ENCODE measurements at regions not wholly inside any gene's neighbourhood (a gene's known extent, or its start where the extent isn't known, plus 50 kb on each side); places are given as distances from the start of the nearest gene placed in this dataset.
A peak's percentile ranks its signal among the peaks of the same experiment; 100 is the strongest.

DNA sequence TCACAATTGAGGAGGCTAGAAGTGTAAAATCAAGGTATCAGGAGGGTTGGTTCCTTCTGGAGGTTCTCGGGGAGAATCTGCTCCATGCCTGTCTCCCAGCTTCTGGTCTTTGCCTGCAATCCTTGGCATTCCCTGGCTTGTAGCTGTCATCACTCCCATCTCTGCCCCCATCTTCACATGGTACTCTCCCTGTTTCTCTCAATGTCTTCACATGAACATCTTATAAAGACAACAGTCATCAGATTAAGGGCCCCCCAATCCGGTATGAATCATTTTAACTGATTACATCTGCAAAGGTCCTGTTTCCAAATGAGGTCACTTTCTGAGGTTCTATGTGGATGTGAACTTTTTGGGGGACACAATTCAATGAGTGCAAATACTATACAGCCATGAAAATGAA lies 113.0 kb upstream of the GALNT15 start:
- no peak for DNase-seq
- no peak for ATAC-seq
- H3K4me3 ChIP-seq = no peak overlapping the region
- H3K36me3 ChIP-seq = no peaks in the 10 kb centered on the region
- TF ChIP-seq, protein P1, sequence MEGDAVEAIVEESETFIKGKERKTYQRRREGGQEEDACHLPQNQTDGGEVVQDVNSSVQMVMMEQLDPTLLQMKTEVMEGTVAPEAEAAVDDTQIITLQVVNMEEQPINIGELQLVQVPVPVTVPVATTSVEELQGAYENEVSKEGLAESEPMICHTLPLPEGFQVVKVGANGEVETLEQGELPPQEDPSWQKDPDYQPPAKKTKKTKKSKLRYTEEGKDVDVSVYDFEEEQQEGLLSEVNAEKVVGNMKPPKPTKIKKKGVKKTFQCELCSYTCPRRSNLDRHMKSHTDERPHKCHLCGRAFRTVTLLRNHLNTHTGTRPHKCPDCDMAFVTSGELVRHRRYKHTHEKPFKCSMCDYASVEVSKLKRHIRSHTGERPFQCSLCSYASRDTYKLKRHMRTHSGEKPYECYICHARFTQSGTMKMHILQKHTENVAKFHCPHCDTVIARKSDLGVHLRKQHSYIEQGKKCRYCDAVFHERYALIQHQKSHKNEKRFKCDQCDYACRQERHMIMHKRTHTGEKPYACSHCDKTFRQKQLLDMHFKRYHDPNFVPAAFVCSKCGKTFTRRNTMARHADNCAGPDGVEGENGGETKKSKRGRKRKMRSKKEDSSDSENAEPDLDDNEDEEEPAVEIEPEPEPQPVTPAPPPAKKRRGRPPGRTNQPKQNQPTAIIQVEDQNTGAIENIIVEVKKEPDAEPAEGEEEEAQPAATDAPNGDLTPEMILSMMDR (IDR thresholded peaks at IDR 0.05) = no peak
- H3K9me3 ChIP-seq = no peaks in the 10 kb centered on the region
- H3K27ac ChIP-seq = peak overlapping the region; percentile 70
- intact Hi-C loops (cut with DNase I) = no loop called here
- no peaks in the 10 kb centered on the region for H3K27me3 ChIP-seq (ENCODE audit: low read depth)
- H3K4me1 ChIP-seq = peaks cover 38% of the 10 kb centered on the region

DNA sequence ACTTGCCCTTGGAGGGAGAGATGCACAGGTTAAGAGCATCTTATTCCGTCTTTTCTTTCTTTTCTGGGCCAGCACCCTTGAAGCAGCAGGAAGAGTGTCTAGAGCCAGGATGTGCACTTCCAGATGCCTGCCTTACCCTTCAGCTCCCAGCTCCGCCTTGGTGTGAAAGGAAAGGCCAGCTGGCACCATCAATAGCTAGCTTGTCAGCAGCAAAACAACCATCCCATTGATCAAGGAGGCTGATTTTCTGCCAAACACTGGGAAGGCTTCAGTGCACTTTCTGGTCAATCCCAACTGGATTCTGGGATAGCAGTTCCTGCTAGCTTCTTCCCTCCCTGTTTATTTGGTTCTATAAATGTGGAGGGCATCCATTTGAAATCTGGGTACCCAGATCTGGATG lies 110.9 kb upstream of the GALNT15 start:
- H3K9me3 ChIP-seq = no peaks in the 10 kb centered on the region
- H3K27me3 ChIP-seq (ENCODE audit: low read depth) = no peaks in the 10 kb centered on the region
- intact Hi-C loops (cut with DNase I) = no loop called here
- H3K4me3 ChIP-seq = no peak overlapping the region
- H3K4me1 ChIP-seq = peaks cover 42% of the 10 kb centered on the region
- DNase-seq = no peak
- no peak for ATAC-seq
- no peak overlapping the region for H3K27ac ChIP-seq
- TF ChIP-seq, protein P1 (IDR thresholded peaks at IDR 0.05) = no peak
- H3K36me3 ChIP-seq = no peaks in the 10 kb centered on the region

- Histone ChIP-seq H3K27me3 (ENCODE audit: low read depth) (no peaks in the 10 kb centered on the region), H3K4me1 (peaks cover 38% of the 10 kb centered on the region), H3K27ac (peak overlapping the region; percentile 55), H3K9me3 (no peaks in the 10 kb centered on the region), H3K4me3 (no peak overlapping the region), H3K36me3 (no peaks in the 10 kb centered on the region)
- intact Hi-C loops (cut with DNase I) = no loop called here
- DNase-seq (no peak), ATAC-seq (peak in 1 of 2 donors; percentile 7)
- TF ChIP-seq, protein P1 (IDR thresholded peaks at IDR 0.05) = no peak
Observed at GRCh38 chr3:16064642-16065414, 109.7 kb upstream of the GALNT15 start.

DNA sequence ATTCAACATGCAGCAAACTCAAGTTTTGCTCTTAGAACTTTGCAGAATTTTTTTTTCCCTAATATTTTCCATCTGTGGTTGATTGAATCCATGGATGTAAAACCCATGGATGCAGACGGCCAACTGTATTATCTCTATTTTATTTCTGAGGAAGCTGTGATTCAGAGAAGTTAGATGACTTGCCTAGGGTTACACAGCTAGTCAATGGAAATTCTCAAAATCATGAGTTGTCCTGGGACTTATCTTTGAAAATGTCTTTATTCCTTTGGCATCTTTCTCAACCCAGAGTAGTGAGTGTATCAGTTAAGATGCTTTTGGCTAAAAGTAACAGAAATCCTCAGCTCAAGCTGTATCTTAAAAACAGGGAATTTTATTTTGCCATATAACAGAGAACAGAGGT lies 107.9 kb upstream of the GALNT15 start:
- intact Hi-C loops (cut with DNase I) = no loop called here
- Histone ChIP-seq H3K27me3 (ENCODE audit: low read depth) (no peaks in the 10 kb centered on the region), H3K36me3 (no peaks in the 10 kb centered on the region), H3K9me3 (no peaks in the 10 kb centered on the region), H3K4me1 (peaks cover 25% of the 10 kb centered on the region), H3K4me3 (no peak overlapping the region), H3K27ac (no peak overlapping the region)
- TF ChIP-seq, protein P1 (IDR thresholded peaks at IDR 0.05) = no peak
- ATAC-seq (no peak), DNase-seq (no peak)

GRCh38 chr3:16066975-16067374 lies 107.5 kb upstream of the GALNT15 start:
- Histone ChIP-seq H3K4me3 (no peak overlapping the region), H3K9me3 (no peaks in the 10 kb centered on the region), H3K27ac (no peak overlapping the region), H3K27me3 (ENCODE audit: low read depth) (no peaks in the 10 kb centered on the region), H3K4me1 (peaks cover 24% of the 10 kb centered on the region), H3K36me3 (no peaks in the 10 kb centered on the region)
- ATAC-seq (no peak), DNase-seq (no peak)
- intact Hi-C loops (cut with DNase I) = no loop called here
- TF ChIP-seq, protein P1 (IDR thresholded peaks at IDR 0.05) = no peak

All from lower lobe of right lung (tissue), 2 donors.